OCI-LY3 (cell line): ENCODE measurements at regions not wholly inside any gene's neighbourhood (a gene's known extent, or its start where the extent isn't known, plus 50 kb on each side); places are given as distances from the start of the nearest gene placed in this dataset.

ENCODE experiments used
- CTCF ChIP-seq: fragments of 200-600, 300-600 bp; sonication (generic); IDR thresholded peaks from 2 replicates; pipeline ENCODE4 v1.5.1; 2014; ENCODE audit warnings: antibody characterized with exemption, low read length, low read depth
- EZH2phosphoT487 ChIP-seq: fragments of 200-600 bp; shearing (Covaris generic); IDR thresholded peaks from 2 replicates; pipeline ENCODE4 v1.6.1; 2018; ENCODE audit warnings: antibody characterized with exemption, mixed run types, low read depth

DNA sequence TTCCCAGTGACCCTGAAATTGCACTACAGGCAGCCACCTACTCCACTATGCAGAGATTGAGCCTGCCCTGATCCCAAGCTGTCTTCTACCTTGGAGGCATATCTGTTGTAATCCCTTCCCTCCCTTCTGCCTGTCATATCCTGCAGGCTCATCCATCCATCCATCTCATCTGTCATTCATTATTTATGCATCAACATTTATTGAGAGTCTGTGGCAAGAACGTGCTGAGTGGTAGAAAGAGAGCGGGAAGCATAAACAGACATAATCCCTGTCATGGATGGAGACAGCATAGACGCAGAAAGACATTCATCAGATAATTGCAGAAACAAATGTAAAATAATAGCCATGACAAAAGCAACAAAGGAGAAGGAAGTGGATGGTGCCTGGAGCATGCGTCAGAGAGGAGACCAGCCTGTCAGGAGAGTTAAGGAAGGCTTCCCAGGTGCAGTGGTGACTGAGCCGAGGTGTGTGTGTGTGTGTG, 89.5 kb upstream of the CALM2 start:
- TF ChIP-seq CTCF (no peak), EZH2phosphoT487 (no peak)
